ENCODE measurements at regions not wholly inside any gene's neighbourhood (a gene's known extent, or its start where the extent isn't known, plus 50 kb on each side); places are given as distances from the start of the nearest gene placed in this dataset. TPM values are rescaled to one million over a fixed set of nuclear protein-coding genes. Genes with fewer than 3 reads are reported as not detected.

- Histone ChIP-seq H2BK5ac (ENCODE audit: low read depth, low read length, poor library complexity, severe bottlenecking) (no peak overlapping the region), H3K56ac (ENCODE audit: extremely low read depth, insufficient read depth, low read length) (no peak overlapping the region), H3K9me3 (ENCODE audit: control insufficient read depth, insufficient read depth, low read length) (no peaks in the 10 kb centered on the region), H2AK9ac (replicated peaks; ENCODE audit: low read depth, low read length, poor library complexity) (no peak overlapping the region), H3K4ac (ENCODE audit: low read depth, low read length) (no peak overlapping the region), H3K9me1 (ENCODE audit: insufficient read depth, low read length) (peaks cover 2% of the 10 kb centered on the region), H2AK5ac (ENCODE audit: low read depth, low read length) (no peak overlapping the region), H3K9ac (ENCODE audit: low read depth, low read length) (no peak overlapping the region), H2AFZ (replicated peaks; ENCODE audit: low read length, poor library complexity) (no peak overlapping the region), H3K23ac (ENCODE audit: low read depth, low read length) (no peak overlapping the region), H2BK20ac (ENCODE audit: low read depth, low read length) (no peak overlapping the region), H2BK15ac (ENCODE audit: low read depth, low read length) (no peak overlapping the region), H3K4me2 (ENCODE audit: low read depth, low read length) (no peak overlapping the region), H4K91ac (ENCODE audit: insufficient read depth, low read depth, low read length) (no peak overlapping the region), H4K20me1 (ENCODE audit: insufficient read depth, low read length) (no peaks in the 10 kb centered on the region), H3K36me3 (ENCODE audit: control insufficient read depth, insufficient read depth, low read length) (no peaks in the 10 kb centered on the region), H3K4me1 (ENCODE audit: control insufficient read depth, insufficient read depth, low read length) (peaks cover 4% of the 10 kb centered on the region; the same call in 1 of the 2 replicates), H2BK120ac (ENCODE audit: low read depth, low read length) (no peak overlapping the region), H4K8ac (ENCODE audit: low read depth in 2 of 2, low read length in 2 of 2) (no peak overlapping the region), H3K18ac (ENCODE audit: low read depth, low read length) (no peak overlapping the region), H3K79me1 (ENCODE audit: low read depth in 1 of 2, low read length in 2 of 2) (no peaks in the 10 kb centered on the region), H3K27ac (ENCODE audit: insufficient read depth, low read length) (no peak overlapping the region), H4K5ac (ENCODE audit: low read depth, low read length) (no peak overlapping the region), H3K4me3 (ENCODE audit: insufficient read depth, low read depth, low read length) (no peak overlapping the region), H3K14ac (replicated peaks; ENCODE audit: low read depth, low read length) (no peak overlapping the region), H3K27me3 (ENCODE audit: control insufficient read depth, insufficient read depth, low read length) (peaks cover 3% of the 10 kb centered on the region)
- intact Hi-C loops (cut with micrococcal nuclease) (no loop called here), in situ Hi-C loops (cut with MboI; ENCODE audit: low sequenced_read_pairs) (no loop called here), dilution Hi-C loops (cut with HindIII; ENCODE audit: low sequenced_read_pairs, unreplicated experiment) (no loop called here)
- WGBS, 2 experiments (ENCODE audit: extremely low coverage in 2 of 2, insufficient read length in 1 of 2) = no CpG with 5 or more reads among the region's 4 CpGs
- no peak for TF ChIP-seq CHD1 (IDR thresholded peaks at IDR 0.05; ENCODE audit: low read depth, low read length)
- no peak for TF ChIP-seq RFX5 (IDR thresholded peaks at IDR 0.05; ENCODE audit: low read depth, low read length)
- TF ChIP-seq RCOR1 (IDR thresholded peaks at IDR 0.05; ENCODE audit: insufficient replicate concordance, low read length) = no peak
- TF ChIP-seq ELK1 (IDR thresholded peaks at IDR 0.05; ENCODE audit: borderline replicate concordance, low read depth, low read length) = no peak
- TF ChIP-seq MXI1 (IDR thresholded peaks at IDR 0.05; ENCODE audit: borderline replicate concordance, low read depth, low read length) = no peak
- TF ChIP-seq FOS (IDR thresholded peaks at IDR 0.05; ENCODE audit: low read depth, low read length) = no peak
- TF ChIP-seq BHLHE40 (IDR thresholded peaks at IDR 0.05; ENCODE audit: low read depth, low read length) = no peak
- no TSS peak for BruUV-seq (replicated peaks)
- POLR2A ChIA-PET (ENCODE audit: unreplicated experiment) = no interaction called here
- CTCF ChIA-PET = no interaction called here
- DNase-seq (no peak), ATAC-seq (ENCODE audit: low read depth) (no peak)
Observed at GRCh38 chr11:45336136-45336535, 50.0 kb upstream of the SYT13 start.

Small RNA genes in the stretch of these regions (microRNA-seq; reads per million reads assigned to microRNA genes)
- not detected for gene AC103855.4 (ENCODE audit: insufficient read depth, insufficient read length)

Small RNA genes in the stretch of these regions (small RNA-seq; reads per million reads assigned to genes)
- 0 reads per million in 5 experiments for gene AC103855.4

All from IMR-90 (cell line).